GM21367 (cell line): ENCODE measurements at regions not wholly inside any gene's neighbourhood (a gene's known extent, or its start where the extent isn't known, plus 50 kb on each side); places are given as distances from the start of the nearest gene placed in this dataset.
"Not testable (repeated sequence)": the region's sequence is repeated elsewhere in the genome, so short reads cannot be mapped to it uniquely, and the experiment has no call there.

Experiments used
- ATAC-seq: cut with Tn5 transposase; IDR thresholded peaks from one replicate; pipeline ENCODE4 v1.9.1; 2021; ENCODE audit not compliant: unreplicated experiment

GRCh38 chr7:119761776-119762175 is 511.2 kb upstream of the KCND2 start:
- ATAC-seq: no peak

GRCh38 chr7:119782286-119782685 is 490.7 kb upstream of the KCND2 start:
- no peak for ATAC-seq

GRCh38 chr7:119783799-119784198 is 489.2 kb upstream of the KCND2 start:
- no peak for ATAC-seq

DNA sequence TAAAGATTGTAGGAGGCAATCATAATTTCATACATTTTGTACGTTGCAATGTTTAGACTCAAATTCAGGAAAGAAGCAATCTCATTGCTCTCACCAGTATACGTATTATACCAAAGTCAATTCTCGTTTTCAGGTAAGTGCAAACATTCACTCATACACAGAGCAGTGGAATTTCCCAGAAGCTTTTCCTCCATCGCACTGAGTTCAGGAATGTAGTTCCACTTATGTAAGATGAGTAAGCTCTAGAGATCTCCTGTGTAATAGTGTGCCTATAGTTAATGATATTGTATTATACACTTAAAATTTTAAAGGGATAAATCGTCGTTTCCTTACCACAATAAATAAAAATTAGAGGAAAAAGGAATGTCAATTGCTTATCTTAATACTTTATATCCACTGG is 470.8 kb upstream of the KCND2 start:
- ATAC-seq: no peak

DNA sequence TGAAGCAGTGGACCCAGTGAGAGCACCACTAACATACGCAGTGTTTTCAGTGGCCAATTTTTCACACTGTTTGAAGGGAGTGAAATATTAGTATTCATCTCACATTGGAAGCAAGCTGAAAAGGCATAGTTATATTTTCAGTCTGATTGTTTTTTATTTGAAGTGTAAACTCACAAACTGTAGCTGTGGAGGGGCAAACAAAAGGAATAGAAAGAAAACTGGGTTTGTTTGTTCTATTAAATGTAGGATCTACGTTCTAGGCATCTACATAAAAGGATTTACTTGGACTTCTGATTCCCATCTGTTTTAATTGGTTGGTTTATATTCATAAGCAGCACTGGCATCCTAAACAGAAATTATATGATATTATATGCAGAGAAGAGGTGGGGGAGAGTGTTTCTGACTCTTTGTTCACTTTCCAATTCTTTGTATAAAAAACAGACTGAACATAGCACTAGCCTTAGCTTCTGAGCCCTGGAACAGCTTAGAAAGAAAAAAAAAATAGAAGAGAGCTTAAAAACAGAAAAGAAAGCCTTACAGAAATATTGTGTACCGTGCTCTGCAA is 447.8 kb upstream of the KCND2 start:
- no peak for ATAC-seq

- no peak for ATAC-seq
Observed at GRCh38 chr7:119826547-119826946, 446.4 kb upstream of the KCND2 start.

GRCh38 chr7:119838444-119838843 is 434.5 kb upstream of the KCND2 start:
- no peak for ATAC-seq

DNA sequence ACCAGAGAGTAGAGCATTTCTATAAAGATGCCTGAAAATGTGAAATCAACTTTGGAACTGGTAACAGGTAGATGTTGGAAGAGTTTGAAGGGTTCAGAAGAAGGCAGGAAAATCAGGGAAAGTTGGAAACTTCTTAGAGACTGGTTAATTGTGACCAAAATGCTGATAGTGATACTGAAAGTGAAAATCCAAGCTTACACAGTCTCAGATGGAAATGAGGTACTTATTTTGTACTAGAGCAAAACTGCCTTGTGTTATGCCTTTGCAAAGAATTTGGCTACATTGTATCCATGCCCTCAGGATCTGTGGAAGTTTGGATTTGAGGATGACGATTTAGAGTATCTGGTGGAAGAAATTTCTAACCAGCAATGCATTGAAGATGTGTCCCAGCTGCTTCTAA is 430.6 kb upstream of the KCND2 start:
- ATAC-seq: no peak

DNA sequence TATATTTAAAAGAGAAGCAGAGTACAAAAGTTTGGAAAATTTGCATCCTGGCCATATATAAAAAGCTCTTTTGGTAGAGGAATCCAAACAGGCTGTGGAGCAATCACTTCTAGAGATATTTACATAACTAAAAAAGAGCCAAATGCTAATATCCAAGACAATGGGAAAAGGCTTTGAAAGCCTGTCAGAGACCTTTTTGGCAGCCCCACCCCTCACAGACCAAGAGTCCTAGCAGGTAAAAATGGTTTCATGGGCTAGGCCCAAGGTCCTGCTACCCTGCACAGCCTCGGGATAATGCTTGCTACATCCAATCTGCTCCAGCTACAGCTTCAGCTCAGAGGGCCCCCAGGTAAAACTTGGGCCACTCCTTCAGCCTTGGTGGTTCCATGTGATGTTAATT is 430.2 kb upstream of the KCND2 start:
- ATAC-seq: no peak

DNA sequence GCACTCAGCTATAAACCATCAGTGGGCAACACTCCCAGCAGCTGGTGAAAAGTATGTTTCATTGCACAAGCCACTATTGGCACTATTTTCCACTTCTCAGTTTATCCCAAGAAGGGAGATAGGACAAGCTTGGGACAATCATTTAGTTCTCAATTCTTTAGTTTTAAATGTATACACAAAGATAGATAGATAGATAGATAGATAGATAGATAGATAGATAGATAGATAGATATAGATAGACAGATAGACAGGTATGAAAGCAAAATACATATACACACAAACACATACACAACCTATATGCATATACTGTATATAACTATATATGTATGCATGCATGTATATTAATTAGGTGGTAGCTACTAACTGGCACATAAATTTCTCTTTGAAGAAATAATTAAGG is 411.6 kb upstream of the KCND2 start:
- ATAC-seq: no peak

DNA sequence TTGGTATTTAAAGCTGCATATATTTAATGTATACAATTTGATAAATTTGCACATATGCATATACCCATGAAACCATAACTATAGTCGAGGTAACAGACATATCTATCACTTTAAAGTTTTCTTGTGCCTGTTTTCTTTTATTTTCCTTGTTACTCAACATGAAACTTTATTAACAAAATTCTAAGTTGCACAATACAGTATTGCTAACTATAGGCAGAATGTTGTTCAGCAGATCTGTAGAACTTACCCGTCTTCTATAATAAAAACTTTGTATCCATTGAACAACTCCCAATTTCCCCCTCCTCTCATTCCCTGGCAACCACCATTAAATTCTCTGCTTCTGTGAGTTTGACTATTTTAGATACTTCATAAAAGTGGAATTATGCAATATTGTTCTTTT is 404.6 kb upstream of the KCND2 start:
- no peak for ATAC-seq

DNA sequence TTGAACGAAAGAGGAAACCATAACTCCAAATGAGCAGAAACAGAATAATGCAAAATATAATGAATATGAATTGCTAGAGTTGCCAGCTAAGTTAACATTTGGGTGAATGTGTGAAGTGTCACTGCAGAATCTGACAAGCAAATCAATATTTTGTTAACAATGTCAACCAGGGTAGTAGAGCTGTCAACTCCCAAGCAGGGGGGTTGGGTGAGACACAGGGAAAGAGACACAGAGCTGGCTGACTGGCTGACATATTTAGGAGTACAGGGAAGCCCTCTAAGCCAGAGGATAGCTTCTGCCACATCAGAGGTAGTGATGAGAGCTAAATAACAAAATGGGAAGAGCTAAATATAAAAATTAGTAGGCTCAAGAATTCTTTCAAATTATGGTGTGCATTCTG is 393.1 kb upstream of the KCND2 start:
- ATAC-seq: no peak

DNA sequence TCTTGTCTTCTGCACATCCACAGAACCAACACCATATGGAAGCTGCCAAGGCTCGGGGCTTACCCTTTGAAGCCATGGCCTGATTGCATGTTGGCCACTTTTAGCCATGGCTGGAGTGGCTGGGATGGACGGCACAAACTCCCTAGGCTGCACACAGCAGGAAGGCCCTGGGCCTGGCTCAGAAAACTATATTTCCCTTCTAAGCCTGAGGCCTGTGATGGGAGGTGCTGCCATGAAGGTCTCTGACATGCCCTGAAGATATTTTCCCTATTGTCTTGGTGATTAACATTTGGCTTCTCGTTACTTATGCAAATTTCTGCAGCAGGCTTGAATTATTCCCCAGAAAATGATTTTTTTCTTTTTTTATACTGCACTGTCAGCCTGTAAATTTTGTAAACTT is 387.0 kb upstream of the KCND2 start:
- no peak for ATAC-seq

DNA sequence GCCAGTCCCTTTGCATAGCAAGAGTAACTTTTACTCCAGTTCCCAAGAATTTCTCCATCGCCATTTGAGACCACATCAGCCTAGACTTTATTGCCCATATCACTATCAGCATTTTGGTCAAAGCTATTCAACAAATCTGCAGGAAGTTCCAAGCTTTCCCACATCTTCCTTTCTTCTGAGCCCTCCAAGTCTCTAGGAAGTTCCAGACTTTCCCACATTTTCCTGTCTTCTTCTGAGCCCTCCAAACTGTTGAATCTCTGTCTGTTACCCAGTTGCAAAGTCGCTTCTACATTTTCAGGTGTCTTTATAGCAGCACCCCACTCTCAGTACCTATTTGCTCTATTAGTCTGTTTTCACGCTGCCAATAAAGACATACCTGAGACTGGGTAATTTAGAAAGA is 386.4 kb upstream of the KCND2 start:
- ATAC-seq: not testable (repeated sequence)

- no peak for ATAC-seq
Observed at GRCh38 chr7:119888251-119888650, 384.7 kb upstream of the KCND2 start.

- no peak for ATAC-seq
Observed at GRCh38 chr7:119890631-119891030, 382.3 kb upstream of the KCND2 start.

GRCh38 chr7:119895320-119895719 is 377.7 kb upstream of the KCND2 start:
- ATAC-seq: no peak

GRCh38 chr7:119896386-119896785 is 376.6 kb upstream of the KCND2 start:
- no peak for ATAC-seq

- no peak for ATAC-seq
Observed at GRCh38 chr7:119900996-119901672, 371.8 kb upstream of the KCND2 start.

GRCh38 chr7:119903085-119903484 is 369.9 kb upstream of the KCND2 start:
- ATAC-seq: no peak

GRCh38 chr7:119905495-119905894 is 367.5 kb upstream of the KCND2 start:
- no peak for ATAC-seq

- ATAC-seq: no peak
Observed at GRCh38 chr7:119908948-119909347, 364.0 kb upstream of the KCND2 start.

- not testable (repeated sequence) for ATAC-seq
Observed at GRCh38 chr7:119914119-119914518, 358.9 kb upstream of the KCND2 start.
